Natural killer cell (primary cell): ENCODE measurements at regions not wholly inside any gene's neighbourhood (a gene's known extent, or its start where the extent isn't known, plus 50 kb on each side); places are given as distances from the start of the nearest gene placed in this dataset.

Experiments used
- ATAC-seq, 3 donors: fragments of 150-1000 bp in 2 of 3; fragments of 200-7000 bp in 1 of 3; cut with Tn5 transposase; 1 replicate in 1 of 3; 2 replicates in 2 of 3; pipeline ENCODE4 v1.10.0; 2021; ENCODE audit warnings: mild to moderate bottlenecking in 2 of 3, moderate library complexity in 2 of 3
- DNase-seq, 2 donors: peaks; one replicate each; pipeline versions ENCODE4 v3.0.0 to v3.0.0-alpha.2; 2013 to 2021; ENCODE audit warnings: mixed read lengths in 1 of 2
- H3K27ac ChIP-seq: one replicate; pipeline ENCODE4 v1.5.1; 2013; ENCODE audit warnings: mild to moderate bottlenecking, low read length
- H3K27me3 ChIP-seq: one replicate; pipeline ENCODE4 v1.6.1; 2013; ENCODE audit warnings: low read length; ENCODE audit not compliant: control insufficient read depth, insufficient read depth
- H3K36me3 ChIP-seq: one replicate; pipeline ENCODE4 v1.6.1; 2013; ENCODE audit warnings: low read length; ENCODE audit not compliant: control insufficient read depth, insufficient read depth
- H3K4me1 ChIP-seq: one replicate; pipeline ENCODE4 v1.6.1; 2013; ENCODE audit warnings: low read length; ENCODE audit not compliant: control insufficient read depth, insufficient read depth
- H3K4me3 ChIP-seq: one replicate; pipeline ENCODE4 v1.5.1; 2013; ENCODE audit warnings: low read length
- H3K9me3 ChIP-seq: one replicate; pipeline ENCODE4 v1.6.1; 2013; ENCODE audit warnings: low read length; ENCODE audit not compliant: control insufficient read depth, insufficient read depth
- H3K27ac Mint-ChIP-seq, 2 donors: one replicate each; pipeline ENCODE4 v1.8.0; 2022; ENCODE audit warnings: mild to moderate bottlenecking in 2 of 2, mixed read lengths in 2 of 2, moderate library complexity in 1 of 2
- H3K27me3 Mint-ChIP-seq, 2 donors: one replicate each; pipeline ENCODE4 v1.8.0; 2022; ENCODE audit warnings: low read depth in 2 of 2, mixed read lengths in 2 of 2
- H3K36me3 Mint-ChIP-seq: one replicate; pipeline ENCODE4 v1.8.0; 2022; ENCODE audit warnings: mixed read lengths
- H3K4me1 Mint-ChIP-seq, 2 donors: one replicate each; pipeline ENCODE4 v1.8.0; 2022; ENCODE audit warnings: mixed read lengths in 2 of 2
- H3K4me3 Mint-ChIP-seq: one replicate; pipeline ENCODE4 v1.8.0; 2022; ENCODE audit warnings: mild to moderate bottlenecking, moderate library complexity, mixed read lengths
- H3K9me3 Mint-ChIP-seq, 2 donors: one replicate each; pipeline ENCODE4 v1.8.0; 2022; ENCODE audit warnings: mixed read lengths in 2 of 2
- WGBS: methylation state at CpG from one replicate; pipeline ENCODE4 v1.1.7; 2013; ENCODE audit warnings: missing lambda C conversion rate; ENCODE audit not compliant: insufficient coverage; 5-methylcytosine and 5-hydroxymethylcytosine counted together
- intact Hi-C: fragments of 100-400 bp; cut with micrococcal nuclease; formaldehyde crosslinking; loops from one replicate; pipeline ENCODE4 v1.14.2; 2022
- TF ChIP-seq, protein P1 (sequence below): fragments of 200-600 bp; IDR thresholded peaks from one replicate; pipeline ENCODE4 v1.8.0; 2022; ENCODE audit warnings: antibody characterized with exemption

DNA sequence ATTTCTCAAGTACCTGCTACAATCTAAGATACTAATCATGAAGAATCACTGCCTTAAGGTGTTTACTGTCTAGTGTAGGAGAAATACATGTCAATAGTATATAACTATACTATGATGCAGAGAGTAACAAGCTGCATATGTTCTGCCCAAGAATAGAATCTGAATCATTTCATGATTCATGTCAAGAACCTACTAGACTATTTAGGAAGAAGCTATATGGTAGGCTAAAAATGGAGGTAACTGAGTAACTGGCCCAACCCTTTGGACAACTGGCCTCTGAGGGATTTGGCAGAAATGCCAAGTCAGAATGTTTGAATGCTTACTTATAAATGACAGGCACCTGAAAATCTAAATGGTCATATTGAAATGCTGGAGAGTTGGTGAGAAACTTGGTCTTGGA, 59.9 kb upstream of the DGKG start:
- Histone ChIP-seq H3K9me3 (no peaks in the 10 kb centered on the region), H3K36me3 (no peaks in the 10 kb centered on the region), H3K27me3 (no peaks in the 10 kb centered on the region), H3K27ac (no peak overlapping the region), H3K4me1 (no peaks in the 10 kb centered on the region), H3K4me3 (no peak overlapping the region)
- no peak for ATAC-seq
- no peak overlapping the region for H3K27ac Mint-ChIP-seq
- intact Hi-C loops = no loop called here
- H3K4me3 Mint-ChIP-seq = no peak overlapping the region
- no peak for DNase-seq
- peaks cover 9 to 35% of the 10 kb centered on the region in 2 donors for H3K27me3 Mint-ChIP-seq
- H3K36me3 Mint-ChIP-seq = no peaks in the 10 kb centered on the region
- no peaks in the 10 kb centered on the region for H3K9me3 Mint-ChIP-seq
- TF ChIP-seq, protein P1, sequence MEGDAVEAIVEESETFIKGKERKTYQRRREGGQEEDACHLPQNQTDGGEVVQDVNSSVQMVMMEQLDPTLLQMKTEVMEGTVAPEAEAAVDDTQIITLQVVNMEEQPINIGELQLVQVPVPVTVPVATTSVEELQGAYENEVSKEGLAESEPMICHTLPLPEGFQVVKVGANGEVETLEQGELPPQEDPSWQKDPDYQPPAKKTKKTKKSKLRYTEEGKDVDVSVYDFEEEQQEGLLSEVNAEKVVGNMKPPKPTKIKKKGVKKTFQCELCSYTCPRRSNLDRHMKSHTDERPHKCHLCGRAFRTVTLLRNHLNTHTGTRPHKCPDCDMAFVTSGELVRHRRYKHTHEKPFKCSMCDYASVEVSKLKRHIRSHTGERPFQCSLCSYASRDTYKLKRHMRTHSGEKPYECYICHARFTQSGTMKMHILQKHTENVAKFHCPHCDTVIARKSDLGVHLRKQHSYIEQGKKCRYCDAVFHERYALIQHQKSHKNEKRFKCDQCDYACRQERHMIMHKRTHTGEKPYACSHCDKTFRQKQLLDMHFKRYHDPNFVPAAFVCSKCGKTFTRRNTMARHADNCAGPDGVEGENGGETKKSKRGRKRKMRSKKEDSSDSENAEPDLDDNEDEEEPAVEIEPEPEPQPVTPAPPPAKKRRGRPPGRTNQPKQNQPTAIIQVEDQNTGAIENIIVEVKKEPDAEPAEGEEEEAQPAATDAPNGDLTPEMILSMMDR = no peak
- no peaks in the 10 kb centered on the region for H3K4me1 Mint-ChIP-seq

GRCh38 chr3:186418671-186419145, 56.7 kb upstream of the DGKG start:
- Histone ChIP-seq H3K9me3 (no peaks in the 10 kb centered on the region), H3K36me3 (no peaks in the 10 kb centered on the region), H3K27me3 (no peaks in the 10 kb centered on the region), H3K4me3 (no peak overlapping the region), H3K4me1 (peaks cover 6% of the 10 kb centered on the region), H3K27ac (no peak overlapping the region)
- H3K27ac Mint-ChIP-seq = no peak overlapping the region
- WGBS = 74% methylated on average over 6 of the region's 6 CpGs
- intact Hi-C loops = no loop called here
- no peaks in the 10 kb centered on the region for H3K9me3 Mint-ChIP-seq
- ATAC-seq = no peak
- peaks cover 6 to 8% of the 10 kb centered on the region in 2 donors for H3K4me1 Mint-ChIP-seq
- DNase-seq = no peak
- H3K27me3 Mint-ChIP-seq = peaks cover 22 to 54% of the 10 kb centered on the region in 2 donors
- H3K36me3 Mint-ChIP-seq = no peaks in the 10 kb centered on the region
- TF ChIP-seq, protein P1 = no peak
- H3K4me3 Mint-ChIP-seq = no peak overlapping the region

GRCh38 chr3:186417791-186418190, 55.8 kb upstream of the DGKG start:
- DNase-seq (no peak), ATAC-seq (no peak)
- Histone ChIP-seq H3K27ac (no peak overlapping the region), H3K9me3 (no peaks in the 10 kb centered on the region), H3K4me1 (peaks cover 9% of the 10 kb centered on the region), H3K4me3 (no peak overlapping the region), H3K27me3 (no peaks in the 10 kb centered on the region), H3K36me3 (no peaks in the 10 kb centered on the region)
- H3K4me1 Mint-ChIP-seq = peaks cover 6 to 14% of the 10 kb centered on the region in 2 donors
- no peak overlapping the region for H3K27ac Mint-ChIP-seq
- H3K9me3 Mint-ChIP-seq = no peaks in the 10 kb centered on the region
- H3K36me3 Mint-ChIP-seq = no peaks in the 10 kb centered on the region
- no peak overlapping the region for H3K4me3 Mint-ChIP-seq
- TF ChIP-seq, protein P1 = no peak
- H3K27me3 Mint-ChIP-seq = peaks cover 25 to 61% of the 10 kb centered on the region in 2 donors
- intact Hi-C loops = no loop called here
- WGBS = 67% methylated on average over 1 of the region's 2 CpGs

- ATAC-seq = no peak
- peak overlapping the region; percentile 14 for H3K4me3 Mint-ChIP-seq
- H3K27me3 Mint-ChIP-seq = peaks cover 25 to 42% of the 10 kb centered on the region in 2 donors
- 80% methylated on average over 4 of the region's 4 CpGs for WGBS
- TF ChIP-seq, protein P1 = no peak
- H3K4me1 Mint-ChIP-seq = peaks cover 6 to 14% of the 10 kb centered on the region in 2 donors
- no peaks in the 10 kb centered on the region for H3K36me3 Mint-ChIP-seq
- Histone ChIP-seq H3K9me3 (no peaks in the 10 kb centered on the region), H3K4me1 (peaks cover 9% of the 10 kb centered on the region), H3K36me3 (no peaks in the 10 kb centered on the region), H3K4me3 (no peak overlapping the region), H3K27ac (no peak overlapping the region), H3K27me3 (no peaks in the 10 kb centered on the region)
- intact Hi-C loops = no loop called here
- no peak for DNase-seq
- H3K9me3 Mint-ChIP-seq = no peaks in the 10 kb centered on the region
- H3K27ac Mint-ChIP-seq = no peak overlapping the region
Observed at GRCh38 chr3:186414735-186415419, 52.8 kb upstream of the DGKG start.
